ENCODE measurements at regions not wholly inside any gene's neighbourhood (a gene's known extent, or its start where the extent isn't known, plus 50 kb on each side); places are given as distances from the start of the nearest gene placed in this dataset.

DNA sequence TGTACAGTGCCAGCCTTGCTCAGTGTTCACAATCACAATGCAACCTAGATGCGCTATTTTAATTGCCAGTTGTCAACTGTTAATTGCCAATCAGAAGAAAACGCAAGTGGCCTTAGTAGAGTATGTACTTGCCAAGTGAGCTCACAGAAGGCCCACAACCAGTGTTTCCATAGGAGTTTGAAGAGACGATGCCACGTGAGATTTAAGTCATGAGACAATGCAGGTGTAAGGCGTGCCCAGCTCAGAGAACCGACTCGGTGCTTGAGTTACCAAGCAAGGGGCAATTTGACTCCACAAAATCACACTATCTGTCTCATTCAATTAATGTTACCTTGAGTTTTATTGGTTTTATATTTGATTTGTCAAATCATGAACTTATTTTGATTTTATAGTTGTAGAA lies 65.6 kb downstream of the TEX35 start:
- no peak for DNase-seq (ENCODE audit: low read depth)
- H3K4me3 ChIP-seq (ENCODE audit: low read depth, low read length), result no peak overlapping the region
- TF ChIP-seq POLR2A (IDR thresholded peaks at IDR 0.05; ENCODE audit: extremely low read depth, insufficient read length) (no peak), MYC (IDR thresholded peaks at IDR 0.05; ENCODE audit: low read depth, low read length) (no peak)
- TF ChIP-seq, protein P1, sequence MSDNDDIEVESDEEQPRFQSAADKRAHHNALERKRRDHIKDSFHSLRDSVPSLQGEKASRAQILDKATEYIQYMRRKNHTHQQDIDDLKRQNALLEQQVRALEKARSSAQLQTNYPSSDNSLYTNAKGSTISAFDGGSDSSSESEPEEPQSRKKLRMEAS (IDR thresholded peaks at IDR 0.05; ENCODE audit: low read depth, low read length), result no peak
- TF ChIP-seq, protein P2, sequence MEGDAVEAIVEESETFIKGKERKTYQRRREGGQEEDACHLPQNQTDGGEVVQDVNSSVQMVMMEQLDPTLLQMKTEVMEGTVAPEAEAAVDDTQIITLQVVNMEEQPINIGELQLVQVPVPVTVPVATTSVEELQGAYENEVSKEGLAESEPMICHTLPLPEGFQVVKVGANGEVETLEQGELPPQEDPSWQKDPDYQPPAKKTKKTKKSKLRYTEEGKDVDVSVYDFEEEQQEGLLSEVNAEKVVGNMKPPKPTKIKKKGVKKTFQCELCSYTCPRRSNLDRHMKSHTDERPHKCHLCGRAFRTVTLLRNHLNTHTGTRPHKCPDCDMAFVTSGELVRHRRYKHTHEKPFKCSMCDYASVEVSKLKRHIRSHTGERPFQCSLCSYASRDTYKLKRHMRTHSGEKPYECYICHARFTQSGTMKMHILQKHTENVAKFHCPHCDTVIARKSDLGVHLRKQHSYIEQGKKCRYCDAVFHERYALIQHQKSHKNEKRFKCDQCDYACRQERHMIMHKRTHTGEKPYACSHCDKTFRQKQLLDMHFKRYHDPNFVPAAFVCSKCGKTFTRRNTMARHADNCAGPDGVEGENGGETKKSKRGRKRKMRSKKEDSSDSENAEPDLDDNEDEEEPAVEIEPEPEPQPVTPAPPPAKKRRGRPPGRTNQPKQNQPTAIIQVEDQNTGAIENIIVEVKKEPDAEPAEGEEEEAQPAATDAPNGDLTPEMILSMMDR (IDR thresholded peaks at IDR 0.05; ENCODE audit: low read depth, low read length), result no peak

DNA sequence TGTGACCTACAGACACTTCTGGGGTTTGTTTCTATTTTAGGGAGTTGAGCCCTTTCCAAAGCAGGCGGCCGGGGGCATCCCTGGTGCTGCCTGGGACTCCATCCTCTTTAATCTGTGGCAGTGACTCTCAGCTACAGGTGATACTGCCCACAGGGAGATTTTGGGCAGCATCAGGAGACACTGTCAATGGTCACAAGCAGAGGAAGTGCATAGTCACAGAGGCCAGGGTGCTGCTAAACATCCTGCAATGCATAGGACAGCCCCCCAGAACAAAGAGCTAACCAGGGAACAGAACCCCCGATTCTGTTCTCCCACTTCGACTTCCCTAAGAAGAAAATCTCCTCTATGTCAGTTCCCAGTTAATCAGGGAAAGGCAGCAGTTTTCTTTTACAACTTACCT lies 66.2 kb downstream of the TEX35 start:
- TF ChIP-seq MYC (IDR thresholded peaks at IDR 0.05; ENCODE audit: low read depth, low read length) (no peak), POLR2A (IDR thresholded peaks at IDR 0.05; ENCODE audit: extremely low read depth, insufficient read length) (no peak)
- TF ChIP-seq, protein P1 (IDR thresholded peaks at IDR 0.05; ENCODE audit: low read depth, low read length), result no peak
- TF ChIP-seq, protein P2 (IDR thresholded peaks at IDR 0.05; ENCODE audit: low read depth, low read length), result no peak
- no peak for DNase-seq (ENCODE audit: low read depth)
- no peak overlapping the region for H3K4me3 ChIP-seq (ENCODE audit: low read depth, low read length)

DNA sequence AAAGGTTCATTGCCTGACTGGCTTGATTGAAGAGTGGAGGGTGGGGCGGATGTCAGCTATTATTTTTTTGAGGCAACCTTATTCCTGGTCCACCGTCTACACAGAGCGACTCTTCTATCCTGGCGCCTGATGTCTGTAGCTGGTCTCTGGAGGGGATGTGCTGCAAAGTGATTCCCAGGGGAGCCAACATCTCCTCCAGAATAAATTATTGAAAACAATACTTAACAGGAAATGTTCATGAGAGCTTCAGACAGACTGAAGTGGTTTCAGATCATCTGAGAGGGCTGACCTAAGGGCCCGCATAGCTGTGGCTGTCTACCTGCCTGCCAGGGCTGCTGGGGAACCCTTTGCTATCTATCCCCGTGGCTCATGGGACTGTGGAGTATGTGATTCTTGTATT lies 66.7 kb downstream of the TEX35 start:
- TF ChIP-seq, protein P1 (IDR thresholded peaks at IDR 0.05; ENCODE audit: low read depth, low read length), result no peak
- TF ChIP-seq, protein P2 (IDR thresholded peaks at IDR 0.05; ENCODE audit: low read depth, low read length), result no peak
- no peak for TF ChIP-seq MYC (IDR thresholded peaks at IDR 0.05; ENCODE audit: low read depth, low read length)
- TF ChIP-seq POLR2A (IDR thresholded peaks at IDR 0.05; ENCODE audit: extremely low read depth, insufficient read length), result no peak
- DNase-seq (ENCODE audit: low read depth), result no peak
- H3K4me3 ChIP-seq (ENCODE audit: low read depth, low read length), result no peak overlapping the region

DNA sequence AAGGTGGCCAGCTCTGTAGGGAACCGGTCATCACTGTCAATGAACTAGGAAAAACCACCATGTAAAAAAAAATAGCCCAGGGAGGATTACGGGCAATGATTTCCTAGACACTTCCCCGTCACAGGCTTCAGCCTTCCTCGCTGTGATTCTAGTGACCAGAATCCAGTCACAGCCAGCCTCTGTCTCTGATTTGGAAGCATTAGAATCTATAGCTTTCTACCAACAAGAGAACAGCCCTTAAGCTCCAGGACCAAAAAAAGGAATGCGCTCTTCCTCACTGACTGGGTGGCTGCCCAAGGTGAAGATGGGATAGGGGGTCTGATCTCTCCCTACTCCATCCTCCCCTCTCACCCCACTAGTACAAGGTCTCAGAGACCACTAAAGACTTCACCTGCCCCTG lies 67.2 kb downstream of the TEX35 start:
- no peak for DNase-seq (ENCODE audit: low read depth)

DNA sequence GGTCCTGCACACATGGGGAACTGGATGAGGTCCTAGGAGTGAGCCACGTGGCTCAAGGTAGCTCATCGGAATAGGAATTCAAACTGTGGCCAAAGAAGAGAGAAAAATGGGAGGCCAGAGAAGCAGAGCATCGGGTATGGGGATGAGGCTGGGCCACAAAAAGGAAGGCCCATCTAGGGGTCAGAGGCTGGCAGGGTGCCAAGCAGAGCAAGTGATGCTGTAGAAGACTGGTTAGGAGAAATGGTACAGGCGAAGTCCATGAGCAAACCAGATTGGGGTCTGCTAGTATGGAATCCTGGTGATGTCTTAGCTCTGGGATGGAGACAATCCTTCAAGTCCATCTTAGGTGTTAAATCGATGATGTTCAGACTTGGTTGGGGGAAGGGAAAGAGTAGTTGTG lies 68.0 kb downstream of the TEX35 start:
- no peak overlapping the region for H3K4me3 ChIP-seq (ENCODE audit: low read depth, low read length)
- no peak for DNase-seq (ENCODE audit: low read depth)
- TF ChIP-seq, protein P2 (IDR thresholded peaks at IDR 0.05; ENCODE audit: low read depth, low read length), result no peak
- TF ChIP-seq MYC (IDR thresholded peaks at IDR 0.05; ENCODE audit: low read depth, low read length) (no peak), POLR2A (IDR thresholded peaks at IDR 0.05; ENCODE audit: extremely low read depth, insufficient read length) (no peak)
- TF ChIP-seq, protein P1 (IDR thresholded peaks at IDR 0.05; ENCODE audit: low read depth, low read length), result no peak

More for the DNA sequence above, 67.2 kb downstream of the TEX35 start:
- no peak for TF ChIP-seq POLR2A (IDR thresholded peaks at IDR 0.05; ENCODE audit: extremely low read depth, insufficient read length)
- TF ChIP-seq MYC (IDR thresholded peaks at IDR 0.05; ENCODE audit: low read depth, low read length), result no peak
- no peak overlapping the region for H3K4me3 ChIP-seq (ENCODE audit: low read depth, low read length)

DNA sequence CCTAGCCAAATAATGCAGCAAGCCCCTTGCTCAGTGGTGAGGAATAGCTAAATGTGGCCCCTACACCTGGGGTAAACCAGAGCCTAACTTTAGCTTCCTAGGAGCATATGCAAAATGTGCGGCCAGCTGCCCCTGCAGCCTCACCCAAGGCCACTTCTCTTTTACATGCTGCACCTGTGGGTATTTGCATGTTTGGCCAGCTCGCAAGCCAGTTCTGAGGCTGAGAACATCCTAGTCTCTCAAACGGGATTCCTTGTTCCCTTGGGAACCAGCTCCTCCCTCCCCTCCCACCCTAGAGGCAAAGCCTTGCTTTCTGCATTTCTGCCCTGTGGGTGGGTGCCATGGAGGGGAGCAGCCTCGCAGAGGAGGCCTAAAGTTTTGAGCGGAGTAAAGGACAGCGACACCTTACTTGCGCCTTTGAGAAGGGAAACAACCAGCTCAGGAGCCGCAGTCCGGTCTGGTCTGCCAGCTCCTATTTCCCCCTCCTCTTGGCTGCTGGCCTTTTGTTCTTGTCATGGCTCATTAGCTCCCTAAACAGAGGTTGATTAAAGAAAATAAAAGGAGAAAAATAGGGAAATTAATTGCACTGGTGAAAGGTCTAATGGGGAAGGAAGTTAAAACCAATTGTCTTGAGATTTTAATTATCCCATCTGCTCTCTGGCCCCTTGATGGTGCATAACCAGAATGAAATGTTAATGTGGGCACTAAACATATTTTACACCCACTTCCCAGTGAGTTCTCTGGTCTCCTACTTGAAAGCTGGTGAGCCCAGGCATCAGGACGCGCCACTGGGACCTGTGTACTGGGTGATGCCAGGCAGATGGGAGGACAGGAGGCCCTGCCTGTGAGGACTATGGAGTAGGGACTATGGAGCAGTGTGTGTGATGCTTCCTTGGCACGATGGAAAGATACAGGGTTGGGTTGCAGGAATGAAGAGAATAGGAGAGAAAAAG lies 68.7 kb downstream of the TEX35 start:
- H3K4me3 ChIP-seq (ENCODE audit: low read depth, low read length), result no peak overlapping the region
- DNase-seq (ENCODE audit: low read depth), result no peak
- TF ChIP-seq POLR2A (IDR thresholded peaks at IDR 0.05; ENCODE audit: extremely low read depth, insufficient read length) (no peak), MYC (IDR thresholded peaks at IDR 0.05; ENCODE audit: low read depth, low read length) (no peak)

Measured in NB4 (cell line).